ENCODE measurements at regions not wholly inside any gene's neighbourhood (a gene's known extent, or its start where the extent isn't known, plus 50 kb on each side); places are given as distances from the start of the nearest gene placed in this dataset.

- Histone ChIP-seq H3K4me3 (no peak overlapping the region), H3K27ac (no peak overlapping the region), H3K79me2 (no peaks in the 10 kb centered on the region), H3K36me3 (replicated peaks; ENCODE audit: insufficient read depth, low read depth) (no peaks in the 10 kb centered on the region), H3K4me2 (no peak overlapping the region), H4K20me1 (ENCODE audit: insufficient read depth, poor library complexity, severe bottlenecking) (no peaks in the 10 kb centered on the region), H3K4me1 (ENCODE audit: insufficient read depth) (no peaks in the 10 kb centered on the region), H3K9me2 (replicated peaks; ENCODE audit: insufficient read depth) (no peaks in the 10 kb centered on the region), H3K27me3 (no peaks in the 10 kb centered on the region), H2AFZ (peak overlapping the region; percentile 41), H3K9me3 (ENCODE audit: low read depth) (no peaks in the 10 kb centered on the region)
- no peak for DNase-seq (ENCODE audit: low spot score)
- TF ChIP-seq EZH2phosphoT487 (IDR thresholded peaks at IDR 0.05; ENCODE audit: low read depth, severe bottlenecking, unreplicated experiment) = no peak
- no peak for TF ChIP-seq EZH2 (IDR thresholded peaks at IDR 0.05; ENCODE audit: borderline replicate concordance)
- TF ChIP-seq, protein P1, sequence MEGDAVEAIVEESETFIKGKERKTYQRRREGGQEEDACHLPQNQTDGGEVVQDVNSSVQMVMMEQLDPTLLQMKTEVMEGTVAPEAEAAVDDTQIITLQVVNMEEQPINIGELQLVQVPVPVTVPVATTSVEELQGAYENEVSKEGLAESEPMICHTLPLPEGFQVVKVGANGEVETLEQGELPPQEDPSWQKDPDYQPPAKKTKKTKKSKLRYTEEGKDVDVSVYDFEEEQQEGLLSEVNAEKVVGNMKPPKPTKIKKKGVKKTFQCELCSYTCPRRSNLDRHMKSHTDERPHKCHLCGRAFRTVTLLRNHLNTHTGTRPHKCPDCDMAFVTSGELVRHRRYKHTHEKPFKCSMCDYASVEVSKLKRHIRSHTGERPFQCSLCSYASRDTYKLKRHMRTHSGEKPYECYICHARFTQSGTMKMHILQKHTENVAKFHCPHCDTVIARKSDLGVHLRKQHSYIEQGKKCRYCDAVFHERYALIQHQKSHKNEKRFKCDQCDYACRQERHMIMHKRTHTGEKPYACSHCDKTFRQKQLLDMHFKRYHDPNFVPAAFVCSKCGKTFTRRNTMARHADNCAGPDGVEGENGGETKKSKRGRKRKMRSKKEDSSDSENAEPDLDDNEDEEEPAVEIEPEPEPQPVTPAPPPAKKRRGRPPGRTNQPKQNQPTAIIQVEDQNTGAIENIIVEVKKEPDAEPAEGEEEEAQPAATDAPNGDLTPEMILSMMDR (IDR thresholded peaks at IDR 0.05; ENCODE audit: poor library complexity) = no peak
- WGBS (ENCODE audit: low lambda C conversion rate, missing lambda C conversion rate) = 72% methylated on average over 4 of the region's 4 CpGs
Measured at GRCh38 chr3:95407709-95408463, 1345.0 kb downstream of the NSUN3 start.

DNA sequence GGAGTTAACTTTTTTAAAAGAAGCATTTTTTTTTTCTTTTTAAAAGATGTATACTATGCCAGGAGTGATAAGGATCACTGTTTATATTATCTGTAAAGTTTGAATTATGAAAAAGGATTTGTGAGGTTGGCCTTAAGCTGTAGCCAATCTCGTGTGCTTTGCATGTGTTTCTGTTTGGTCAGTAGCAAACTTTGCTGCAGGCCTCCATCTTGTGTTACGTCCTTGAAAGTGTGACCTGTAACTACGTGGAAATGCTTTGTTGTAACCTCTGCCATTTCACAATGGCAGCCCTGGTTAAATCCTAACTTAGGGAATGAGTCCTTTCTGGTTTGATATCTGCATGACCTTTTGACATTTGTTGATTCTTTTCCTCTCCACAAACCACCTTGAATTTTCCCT is 1345.6 kb downstream of the NSUN3 start:
- no peak for DNase-seq (ENCODE audit: low spot score)
- TF ChIP-seq EZH2 (IDR thresholded peaks at IDR 0.05; ENCODE audit: borderline replicate concordance) (no peak), EZH2phosphoT487 (IDR thresholded peaks at IDR 0.05; ENCODE audit: low read depth, severe bottlenecking, unreplicated experiment) (no peak)
- TF ChIP-seq, protein P1 (IDR thresholded peaks at IDR 0.05; ENCODE audit: poor library complexity) = no peak
- H3K36me3 ChIP-seq (replicated peaks; ENCODE audit: insufficient read depth, low read depth) = no peaks in the 10 kb centered on the region

GRCh38 chr3:95418251-95418650 is 1355.4 kb downstream of the NSUN3 start:
- Histone ChIP-seq H3K27ac (no peak overlapping the region), H3K27me3 (no peaks in the 10 kb centered on the region), H3K9me2 (replicated peaks; ENCODE audit: insufficient read depth) (no peaks in the 10 kb centered on the region), H3K9me3 (ENCODE audit: low read depth) (no peaks in the 10 kb centered on the region), H3K79me2 (no peaks in the 10 kb centered on the region), H4K20me1 (ENCODE audit: insufficient read depth, poor library complexity, severe bottlenecking) (no peaks in the 10 kb centered on the region), H3K36me3 (replicated peaks; ENCODE audit: insufficient read depth, low read depth) (no peaks in the 10 kb centered on the region), H2AFZ (no peak overlapping the region), H3K4me3 (no peak overlapping the region), H3K4me1 (ENCODE audit: insufficient read depth) (no peaks in the 10 kb centered on the region), H3K4me2 (no peak overlapping the region)
- no peak for DNase-seq (ENCODE audit: low spot score)
- TF ChIP-seq, protein P1 (IDR thresholded peaks at IDR 0.05; ENCODE audit: poor library complexity) = no peak
- TF ChIP-seq EZH2phosphoT487 (IDR thresholded peaks at IDR 0.05; ENCODE audit: low read depth, severe bottlenecking, unreplicated experiment) (no peak), EZH2 (IDR thresholded peaks at IDR 0.05; ENCODE audit: borderline replicate concordance) (no peak)
- 91% methylated on average over 6 of the region's 6 CpGs for WGBS (ENCODE audit: low lambda C conversion rate, missing lambda C conversion rate)

More for the DNA sequence above, 1345.6 kb downstream of the NSUN3 start:
- Histone ChIP-seq H3K9me3 (ENCODE audit: low read depth) (no peaks in the 10 kb centered on the region), H3K27ac (no peak overlapping the region), H3K4me3 (no peak overlapping the region), H2AFZ (peak overlapping the region; percentile 41), H3K27me3 (no peaks in the 10 kb centered on the region), H4K20me1 (ENCODE audit: insufficient read depth, poor library complexity, severe bottlenecking) (no peaks in the 10 kb centered on the region), H3K9me2 (replicated peaks; ENCODE audit: insufficient read depth) (no peaks in the 10 kb centered on the region), H3K4me2 (no peak overlapping the region), H3K79me2 (no peaks in the 10 kb centered on the region), H3K4me1 (ENCODE audit: insufficient read depth) (no peaks in the 10 kb centered on the region)
- 34% methylated on average over 3 of the region's 3 CpGs for WGBS (ENCODE audit: low lambda C conversion rate, missing lambda C conversion rate)
